Astrocyte of the hippocampus (primary cell): ENCODE measurements at regions not wholly inside any gene's neighbourhood (a gene's known extent, or its start where the extent isn't known, plus 50 kb on each side); places are given as distances from the start of the nearest gene placed in this dataset.
"Not testable (repeated sequence)": the region's sequence is repeated elsewhere in the genome, so short reads cannot be mapped to it uniquely, and the experiment has no call there.

Experiments used
- DNase-seq: peaks from one replicate; pipeline ENCODE4 v3.0.0; 2011; ENCODE audit warnings: low read depth, low spot score

- no peak for DNase-seq
These were observed 96.2 kb upstream of the CPM start for GRCh38 chr12:69028941-69029729.

DNA sequence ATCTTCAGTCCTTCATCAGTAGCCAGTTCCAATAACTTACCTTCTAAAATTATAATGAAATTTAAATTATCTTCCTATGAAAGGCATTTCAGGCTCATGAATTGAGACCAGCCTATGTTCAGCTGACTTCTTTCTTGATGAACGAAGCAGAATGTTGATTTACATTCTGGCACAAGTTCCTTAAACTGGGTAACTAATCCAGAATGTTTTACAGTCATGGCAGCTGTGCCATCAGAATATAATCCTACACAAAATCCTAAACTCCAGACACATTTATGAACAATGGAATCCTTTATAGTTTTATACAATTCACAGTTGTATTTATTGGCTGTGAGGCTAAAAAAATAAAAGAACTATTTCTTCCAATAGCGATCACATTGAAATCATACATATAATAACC, 97.3 kb upstream of the CPM start:
- no peak for DNase-seq

GRCh38 chr12:69036533-69036932, 103.6 kb upstream of the CPM start:
- DNase-seq, result no peak

- DNase-seq, result no peak
These were observed 104.0 kb upstream of the CPM start for GRCh38 chr12:69036999-69037398.

DNA sequence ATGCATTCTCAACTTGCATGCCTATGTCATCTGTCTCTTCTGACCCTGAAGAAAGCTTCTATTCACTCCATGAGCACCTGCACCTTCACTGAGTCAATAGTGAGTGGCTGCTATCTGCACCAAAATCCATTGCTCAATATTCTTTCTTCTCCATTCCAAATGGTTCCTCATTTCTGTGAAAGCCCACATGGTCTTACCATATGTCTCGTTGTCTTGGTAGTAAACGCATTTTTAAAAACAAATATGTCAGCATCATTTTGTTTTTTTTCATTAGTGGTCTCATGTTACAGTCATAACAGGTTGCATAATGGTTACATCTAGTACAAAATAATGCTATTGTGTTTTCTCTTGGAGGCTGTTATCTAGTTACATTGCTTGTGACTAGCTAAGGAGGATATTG, 106.9 kb upstream of the CPM start:
- no peak for DNase-seq

DNA sequence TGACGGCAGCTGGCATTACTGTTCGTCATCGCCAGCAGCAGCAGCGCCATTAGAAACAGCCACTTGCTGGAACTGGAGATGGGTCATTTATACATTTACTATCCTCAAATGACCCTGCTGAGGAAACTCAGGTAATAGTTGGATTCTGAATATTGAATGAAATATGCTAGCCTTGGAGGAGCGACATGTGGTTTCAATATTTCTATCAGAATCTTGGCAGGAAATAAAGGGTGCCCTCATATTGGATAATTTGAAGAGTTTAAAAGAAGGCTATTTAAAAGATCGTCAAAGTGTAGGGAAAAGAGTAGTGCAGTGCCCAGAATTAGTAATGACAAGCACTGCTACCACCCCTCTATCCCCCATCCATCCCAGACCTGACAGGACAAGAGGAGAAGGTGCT, 109.6 kb upstream of the CPM start:
- DNase-seq, result no peak

DNA sequence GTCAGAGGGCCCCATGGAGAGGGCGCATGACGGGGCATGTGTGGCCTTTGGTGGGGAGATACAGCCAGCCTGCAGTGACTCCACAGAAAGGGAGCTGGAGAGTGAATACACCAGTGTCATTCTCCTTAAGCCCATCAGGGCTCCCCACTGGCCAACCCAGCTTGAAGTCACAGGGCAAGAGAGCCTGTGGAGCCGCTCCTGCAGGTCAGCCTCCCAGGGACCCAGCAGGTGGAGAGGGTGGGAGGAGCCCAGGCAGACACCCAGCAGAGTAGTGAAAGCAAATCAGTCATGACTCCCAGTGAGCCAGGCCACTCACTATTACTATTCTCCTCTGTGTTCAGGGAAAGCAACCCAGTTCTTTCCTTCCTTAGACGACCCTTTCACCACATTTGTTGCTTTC, 110.0 kb upstream of the CPM start:
- DNase-seq, result no peak

- DNase-seq, result no peak
These were observed 111.9 kb upstream of the CPM start for GRCh38 chr12:69044887-69045286.

DNA sequence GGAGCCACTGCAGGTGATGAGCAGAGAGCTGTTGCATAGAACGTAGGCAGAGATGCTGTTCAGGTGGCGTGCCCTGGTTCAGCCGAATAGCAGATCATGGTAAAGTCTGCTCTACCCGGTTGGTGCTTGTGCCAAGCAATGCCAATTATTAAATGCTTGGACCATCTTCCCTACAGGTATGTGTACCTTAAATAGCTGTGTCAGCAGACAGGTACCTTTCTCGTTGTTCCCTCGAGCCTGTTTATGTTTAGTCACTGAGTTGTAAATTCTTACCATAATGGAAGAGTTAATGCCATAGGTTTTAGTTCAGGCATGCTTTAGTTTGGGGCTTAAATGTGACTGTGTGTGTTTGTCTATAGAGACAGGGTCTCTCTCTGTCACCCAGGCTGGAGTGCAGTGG, 112.5 kb upstream of the CPM start:
- DNase-seq, result no peak

DNA sequence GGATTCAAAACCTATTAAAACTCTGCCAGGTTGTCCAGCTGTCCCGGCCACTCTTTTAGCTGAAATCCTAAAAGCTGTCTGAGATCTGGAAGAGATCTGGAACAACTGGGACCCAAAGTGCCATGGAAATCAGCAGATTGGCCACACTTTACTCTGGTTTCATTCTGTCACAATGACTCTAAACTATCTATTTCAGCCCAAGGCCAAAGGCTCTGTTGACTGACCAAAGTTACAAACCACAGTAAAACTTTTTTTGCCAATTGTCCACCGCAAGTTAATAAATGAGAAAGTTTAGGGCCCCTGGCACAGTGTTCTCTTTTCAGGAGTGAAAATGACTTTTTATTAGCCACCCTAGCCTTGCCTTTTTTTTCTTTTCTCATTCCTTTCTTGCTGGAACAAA, 113.4 kb upstream of the CPM start:
- DNase-seq, result no peak

DNA sequence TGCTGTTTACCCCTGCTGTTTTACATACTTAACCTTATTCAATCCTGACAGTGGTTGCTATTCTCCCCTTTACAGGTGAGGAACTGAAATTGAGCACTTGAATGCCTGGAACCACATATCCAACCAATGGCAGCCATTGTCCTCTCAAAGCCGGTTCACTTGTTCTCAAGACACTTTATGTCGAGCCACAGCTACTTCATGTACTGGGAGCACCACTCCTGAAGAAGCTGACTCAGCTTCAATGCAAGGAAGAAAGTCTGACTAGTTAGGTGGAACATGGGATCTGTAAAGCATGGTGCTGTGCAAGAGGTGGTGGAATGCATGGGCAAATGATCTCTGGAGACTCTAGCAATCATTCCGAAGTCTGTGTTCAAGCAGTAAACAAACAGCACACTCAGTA, 113.9 kb upstream of the CPM start:
- no peak for DNase-seq

DNA sequence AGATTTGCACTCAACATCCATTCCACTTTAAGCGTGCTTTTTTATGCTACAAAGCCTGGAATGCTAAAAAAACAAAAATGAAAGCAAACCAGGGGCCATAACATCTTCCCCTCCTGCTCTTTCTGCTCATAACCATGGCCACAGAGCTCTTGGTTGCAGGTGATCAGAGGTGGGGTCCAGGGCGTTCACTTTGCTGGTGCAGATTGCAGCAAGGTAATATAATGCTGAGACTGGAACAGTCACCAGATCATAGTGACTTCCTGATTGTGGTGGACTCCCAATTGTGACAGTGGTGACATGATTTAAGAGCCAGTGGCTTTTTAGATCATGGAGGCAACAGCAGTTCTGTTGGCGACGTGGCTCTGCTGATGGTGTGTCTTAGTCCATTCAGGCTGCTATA, 115.0 kb upstream of the CPM start:
- no peak for DNase-seq

GRCh38 chr12:69049855-69050254, 116.9 kb upstream of the CPM start:
- DNase-seq, result not testable (repeated sequence)

GRCh38 chr12:69052613-69053408, 119.8 kb upstream of the CPM start:
- peak; percentile 97 for DNase-seq

DNA sequence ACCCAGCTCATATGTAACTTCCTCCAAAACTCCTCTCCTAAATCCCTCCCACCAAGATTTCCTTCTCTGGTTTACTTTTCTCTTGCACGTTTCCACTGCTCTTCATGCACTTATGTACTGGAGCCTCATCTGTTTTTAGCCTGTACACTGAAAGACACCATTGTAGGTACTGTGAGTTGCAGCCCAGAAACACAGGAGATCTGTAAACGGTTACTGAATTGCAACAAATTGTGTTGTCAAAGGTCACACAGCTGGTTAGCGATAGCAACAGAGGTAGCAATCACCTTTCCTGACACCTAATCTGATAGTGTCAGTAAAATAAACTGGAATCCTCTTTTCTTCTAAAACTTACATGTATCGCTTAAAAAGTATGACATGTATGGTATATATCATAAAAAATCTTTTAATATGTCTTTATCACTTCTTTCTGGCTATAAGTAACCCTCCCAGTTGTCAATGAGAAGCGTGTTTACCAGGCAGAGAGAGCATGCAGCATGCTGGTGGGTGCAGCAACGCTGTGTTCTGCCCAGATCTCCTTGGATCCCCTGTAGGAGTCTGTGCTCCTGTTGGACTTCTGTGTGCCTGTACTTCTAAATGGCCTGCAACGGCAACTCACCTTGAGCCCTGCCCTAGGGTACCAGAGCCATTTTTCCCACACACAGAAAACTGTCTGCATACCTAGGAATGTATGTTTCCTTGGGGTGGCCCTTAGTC, 121.5 kb upstream of the CPM start:
- DNase-seq, result no peak

DNA sequence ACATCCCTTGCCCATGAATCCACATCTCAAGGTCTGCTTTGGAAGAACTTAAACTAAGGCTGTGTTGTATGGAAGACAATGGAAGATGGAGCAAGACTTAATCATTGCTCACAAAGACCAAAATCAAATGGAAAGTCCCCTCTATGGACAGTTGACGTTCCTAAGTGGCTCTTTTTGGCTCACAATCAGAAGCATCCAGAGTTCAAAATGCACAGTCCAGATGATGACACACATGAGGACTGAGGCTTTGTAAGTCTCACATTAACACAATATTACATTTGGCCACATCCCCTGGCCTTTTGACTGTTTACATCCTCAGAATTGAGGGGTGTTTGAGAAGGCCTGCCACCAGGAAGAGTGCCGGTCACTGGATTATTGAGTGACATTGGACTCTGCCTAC, 122.3 kb upstream of the CPM start:
- DNase-seq, result no peak

- DNase-seq, result no peak
These were observed 122.7 kb upstream of the CPM start for GRCh38 chr12:69055706-69056105.

DNA sequence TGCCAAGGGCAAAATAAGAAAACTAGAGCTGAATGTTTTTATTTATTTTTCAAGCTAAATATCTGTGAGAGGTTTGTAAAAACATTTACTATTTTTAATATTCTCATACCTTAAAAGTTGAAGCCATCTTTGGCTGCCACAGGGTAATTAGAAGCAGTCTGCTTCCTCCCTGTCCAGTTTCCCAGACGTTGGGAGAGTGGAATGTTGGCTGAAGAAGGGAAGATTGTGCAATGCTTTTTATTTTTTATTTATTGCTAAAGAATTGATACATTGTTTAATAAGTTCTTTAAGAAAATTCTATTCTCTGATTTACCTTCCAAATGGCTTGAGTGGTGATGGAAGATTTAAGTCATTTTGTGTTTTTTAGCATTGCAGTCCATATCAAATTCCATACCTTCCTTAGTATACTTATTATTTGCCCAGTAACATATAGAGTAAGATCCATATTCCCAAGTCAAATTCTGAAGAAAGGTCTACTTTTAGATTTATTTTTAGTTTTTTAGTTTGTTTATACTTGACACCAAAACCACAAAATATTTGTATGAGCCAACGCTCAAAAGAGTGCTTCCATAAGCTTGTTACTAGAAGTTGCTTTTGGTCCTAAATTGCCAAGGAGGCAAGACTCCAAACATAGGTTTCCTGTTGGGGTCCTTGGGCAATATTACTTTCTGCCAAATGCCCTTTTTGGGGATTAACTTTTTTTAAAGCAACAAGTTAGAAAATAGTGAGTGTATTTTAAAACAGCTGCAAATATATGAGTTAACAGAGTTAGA, 124.0 kb upstream of the CPM start:
- DNase-seq, result peak; percentile 56

DNA sequence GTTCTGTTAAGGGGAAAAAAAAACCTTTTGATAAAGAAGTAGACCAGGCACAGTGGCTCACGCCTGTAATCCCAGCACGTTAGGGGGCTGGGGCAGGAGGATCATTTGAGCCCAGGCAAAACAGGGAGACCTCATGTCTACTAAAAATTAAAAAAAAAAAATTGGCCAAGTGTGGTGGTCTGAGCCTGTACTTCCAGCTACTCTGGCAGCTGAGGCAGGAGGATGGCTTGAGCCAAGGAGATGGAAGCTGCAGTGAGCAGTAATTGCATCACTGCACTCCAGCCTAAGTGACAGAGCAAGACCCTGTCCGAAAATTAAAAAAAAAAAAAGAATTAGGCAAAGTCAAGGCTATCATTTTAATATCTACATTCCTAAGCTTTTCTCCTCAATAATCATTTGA, 124.8 kb upstream of the CPM start:
- no peak for DNase-seq

- peak; percentile 57 for DNase-seq
These were observed 126.8 kb upstream of the CPM start for GRCh38 chr12:69059465-69060457.

DNA sequence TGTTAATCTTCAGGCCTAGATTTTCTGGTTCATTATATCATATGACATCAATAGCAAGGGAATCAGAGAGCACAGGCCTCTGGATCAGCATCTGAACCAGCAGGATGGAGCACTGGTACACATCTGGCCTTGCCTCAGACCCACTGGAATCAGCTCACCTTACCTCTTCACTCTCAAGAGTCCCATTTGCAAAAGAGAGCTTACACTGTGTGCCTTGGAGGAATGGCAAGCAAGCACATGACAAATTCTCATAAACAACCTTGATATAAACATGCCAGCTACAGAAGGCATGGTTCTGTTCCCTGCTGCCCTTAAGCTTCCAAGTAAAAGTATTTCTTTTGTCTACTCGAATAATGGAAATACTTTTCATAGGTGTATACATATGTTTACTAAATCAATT, 128.6 kb upstream of the CPM start:
- no peak for DNase-seq
